ENCODE measurements at regions not wholly inside any gene's neighbourhood (a gene's known extent, or its start where the extent isn't known, plus 50 kb on each side); places are given as distances from the start of the nearest gene placed in this dataset.

DNA sequence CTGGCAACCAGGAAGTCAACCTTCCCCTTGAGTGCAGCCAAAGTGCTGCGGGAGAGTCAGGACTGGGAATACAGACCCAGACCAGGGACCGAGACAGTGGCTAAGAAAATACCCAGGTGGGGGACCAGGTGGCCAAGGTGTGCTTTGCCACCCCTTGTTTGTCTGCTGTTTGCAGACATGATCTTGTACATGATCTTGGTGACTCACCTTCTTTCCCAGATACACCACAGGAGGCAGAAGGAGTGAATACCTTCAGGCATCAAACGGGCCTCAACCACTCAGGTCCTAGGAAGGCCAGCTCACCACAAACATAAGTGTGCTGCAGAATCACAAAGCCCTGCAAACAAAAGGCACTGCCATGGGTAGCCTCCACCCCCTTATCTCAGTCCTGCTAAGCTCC, 62.0 kb downstream of the CNGA2 start:
- TF ChIP-seq, protein P1, sequence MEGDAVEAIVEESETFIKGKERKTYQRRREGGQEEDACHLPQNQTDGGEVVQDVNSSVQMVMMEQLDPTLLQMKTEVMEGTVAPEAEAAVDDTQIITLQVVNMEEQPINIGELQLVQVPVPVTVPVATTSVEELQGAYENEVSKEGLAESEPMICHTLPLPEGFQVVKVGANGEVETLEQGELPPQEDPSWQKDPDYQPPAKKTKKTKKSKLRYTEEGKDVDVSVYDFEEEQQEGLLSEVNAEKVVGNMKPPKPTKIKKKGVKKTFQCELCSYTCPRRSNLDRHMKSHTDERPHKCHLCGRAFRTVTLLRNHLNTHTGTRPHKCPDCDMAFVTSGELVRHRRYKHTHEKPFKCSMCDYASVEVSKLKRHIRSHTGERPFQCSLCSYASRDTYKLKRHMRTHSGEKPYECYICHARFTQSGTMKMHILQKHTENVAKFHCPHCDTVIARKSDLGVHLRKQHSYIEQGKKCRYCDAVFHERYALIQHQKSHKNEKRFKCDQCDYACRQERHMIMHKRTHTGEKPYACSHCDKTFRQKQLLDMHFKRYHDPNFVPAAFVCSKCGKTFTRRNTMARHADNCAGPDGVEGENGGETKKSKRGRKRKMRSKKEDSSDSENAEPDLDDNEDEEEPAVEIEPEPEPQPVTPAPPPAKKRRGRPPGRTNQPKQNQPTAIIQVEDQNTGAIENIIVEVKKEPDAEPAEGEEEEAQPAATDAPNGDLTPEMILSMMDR (IDR thresholded peaks at IDR 0.05) = no peak
- no peak for TF ChIP-seq ZFX (IDR thresholded peaks at IDR 0.05; ENCODE audit: borderline replicate concordance)
- no peak overlapping the region for H3K27ac ChIP-seq

DNA sequence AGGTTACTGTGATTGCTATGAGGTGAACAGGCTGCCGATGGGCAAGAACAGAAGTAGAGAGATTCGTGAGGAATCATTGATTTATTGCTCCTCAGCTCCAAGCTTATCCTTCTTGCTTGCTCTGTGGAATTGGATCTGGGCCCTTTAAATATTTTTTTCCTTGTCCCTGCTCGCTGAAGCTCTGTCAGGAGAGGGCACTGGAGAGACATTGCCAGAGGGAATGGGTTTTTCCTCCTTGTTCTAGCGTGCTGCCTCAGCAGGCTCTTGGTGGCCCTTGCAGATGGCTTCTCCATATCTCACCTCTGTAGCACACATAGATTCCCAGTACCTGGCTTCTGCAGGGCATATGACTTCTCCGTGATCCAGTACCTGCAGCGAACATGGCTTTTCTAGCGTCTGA, 67.4 kb downstream of the CNGA2 start:
- TF ChIP-seq ZFX (IDR thresholded peaks at IDR 0.05; ENCODE audit: borderline replicate concordance) = no peak
- TF ChIP-seq, protein P1 (IDR thresholded peaks at IDR 0.05) = peak; percentile 65
- H3K27ac ChIP-seq = no peak overlapping the region

- no peak overlapping the region for H3K27ac ChIP-seq
- no peak for TF ChIP-seq ZFX (IDR thresholded peaks at IDR 0.05; ENCODE audit: borderline replicate concordance)
- TF ChIP-seq, protein P1 (IDR thresholded peaks at IDR 0.05) = no peak
Measured at GRCh38 chrX:151806967-151807540, 72.5 kb downstream of the CNGA2 start.

DNA sequence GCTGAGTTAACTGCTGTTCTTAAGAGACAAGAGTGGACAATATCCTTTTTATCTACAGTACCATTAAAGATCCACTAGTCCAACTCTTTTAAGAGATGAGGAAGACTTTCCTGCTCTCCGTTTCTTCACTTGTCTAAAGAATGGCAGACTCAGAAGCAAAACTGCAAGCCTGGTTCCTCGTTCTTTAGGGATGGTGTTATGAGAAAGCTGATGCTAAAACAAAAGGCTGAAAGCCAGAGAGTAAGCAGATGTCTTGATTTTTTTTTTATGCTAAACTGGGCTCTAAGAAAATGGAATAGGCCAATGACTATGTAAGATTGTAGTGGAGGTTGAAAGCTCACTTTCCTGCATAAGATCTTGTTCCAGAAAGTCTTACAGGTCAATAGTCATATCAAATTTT, 78.1 kb downstream of the CNGA2 start:
- TF ChIP-seq, protein P1 (IDR thresholded peaks at IDR 0.05) = no peak
- no peak for TF ChIP-seq ZFX (IDR thresholded peaks at IDR 0.05; ENCODE audit: borderline replicate concordance)
- H3K27ac ChIP-seq = no peak overlapping the region

GRCh38 chrX:151814767-151815166, 80.2 kb downstream of the CNGA2 start:
- no peak overlapping the region for H3K27ac ChIP-seq
- TF ChIP-seq, protein P1 (IDR thresholded peaks at IDR 0.05) = no peak
- TF ChIP-seq ZFX (IDR thresholded peaks at IDR 0.05; ENCODE audit: borderline replicate concordance) = no peak

- TF ChIP-seq, protein P1 (IDR thresholded peaks at IDR 0.05) = no peak
- no peak for TF ChIP-seq ZFX (IDR thresholded peaks at IDR 0.05; ENCODE audit: borderline replicate concordance)
- no peak overlapping the region for H3K27ac ChIP-seq
Measured at GRCh38 chrX:151815398-151815797, 80.9 kb downstream of the CNGA2 start.

GRCh38 chrX:151816934-151817333, 82.4 kb downstream of the CNGA2 start:
- TF ChIP-seq, protein P1 (IDR thresholded peaks at IDR 0.05) = no peak

More at GRCh38 chrX:151816934-151817333, 82.4 kb downstream of the CNGA2 start:
- no peak overlapping the region for H3K27ac ChIP-seq

Data from 22Rv1 (cell line).